GM19328 (cell line): ENCODE measurements at regions not wholly inside any gene's neighbourhood (a gene's known extent, or its start where the extent isn't known, plus 50 kb on each side); places are given as distances from the start of the nearest gene placed in this dataset.
"Not testable (repeated sequence)": the region's sequence is repeated elsewhere in the genome, so short reads cannot be mapped to it uniquely, and the experiment has no call there.

Source experiments
- ATAC-seq: cut with Tn5 transposase; IDR thresholded peaks from one replicate; pipeline ENCODE4 v1.9.1; 2021; ENCODE audit warnings: mild to moderate bottlenecking, moderate library complexity; ENCODE audit not compliant: unreplicated experiment

GRCh38 chr6:139736325-139736906, 362.0 kb upstream of the CITED2 start:
- peak; percentile 77 for ATAC-seq

- no peak for ATAC-seq
Measured at GRCh38 chr6:139732451-139732850, 358.0 kb upstream of the CITED2 start.

- ATAC-seq, result no peak
Measured at GRCh38 chr6:139730340-139730974, 356.0 kb upstream of the CITED2 start.

GRCh38 chr6:139728876-139729427, 354.5 kb upstream of the CITED2 start:
- ATAC-seq, result no peak

DNA sequence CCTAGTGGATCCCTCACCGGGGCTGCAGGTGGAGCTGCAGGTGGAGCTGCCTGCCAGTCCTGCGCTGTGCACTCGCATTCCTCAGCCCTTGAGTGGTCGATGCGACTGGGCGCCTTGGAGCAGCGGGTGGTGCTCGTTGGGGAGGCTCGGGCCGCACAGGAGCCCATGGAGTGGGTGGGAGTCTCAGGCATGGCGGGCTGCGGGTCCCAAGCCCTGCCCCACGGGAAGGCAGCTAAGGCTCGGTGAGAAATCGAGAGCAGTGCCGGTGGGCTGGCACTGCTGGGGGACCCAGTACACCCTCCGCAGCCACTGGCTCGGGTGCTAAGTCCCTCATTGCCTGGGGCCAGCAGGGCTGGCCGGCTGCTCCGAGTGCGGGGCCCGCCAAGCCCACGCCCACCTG, 351.8 kb upstream of the CITED2 start:
- ATAC-seq, result not testable (repeated sequence)

GRCh38 chr6:139722530-139722929, 348.1 kb upstream of the CITED2 start:
- no peak for ATAC-seq

DNA sequence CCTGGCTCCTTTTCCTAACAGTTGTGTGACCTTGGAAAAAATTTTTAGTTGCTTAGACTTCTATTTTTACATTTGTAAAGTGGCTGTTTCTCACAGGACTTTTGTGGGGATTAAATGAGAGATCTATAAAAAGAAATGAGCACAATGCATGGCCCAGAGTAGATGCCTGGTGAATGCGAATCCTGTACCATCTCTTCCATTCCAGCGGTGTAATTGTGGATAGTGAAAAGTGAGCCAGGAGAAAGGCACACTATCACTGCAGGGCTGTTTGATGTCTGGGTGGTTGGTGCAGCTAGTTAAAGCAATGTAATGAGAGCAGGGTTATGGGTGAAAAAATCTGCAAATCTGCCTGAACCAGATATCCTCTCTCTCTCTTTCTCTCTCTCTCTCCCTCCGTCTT, 347.5 kb upstream of the CITED2 start:
- ATAC-seq, result no peak

DNA sequence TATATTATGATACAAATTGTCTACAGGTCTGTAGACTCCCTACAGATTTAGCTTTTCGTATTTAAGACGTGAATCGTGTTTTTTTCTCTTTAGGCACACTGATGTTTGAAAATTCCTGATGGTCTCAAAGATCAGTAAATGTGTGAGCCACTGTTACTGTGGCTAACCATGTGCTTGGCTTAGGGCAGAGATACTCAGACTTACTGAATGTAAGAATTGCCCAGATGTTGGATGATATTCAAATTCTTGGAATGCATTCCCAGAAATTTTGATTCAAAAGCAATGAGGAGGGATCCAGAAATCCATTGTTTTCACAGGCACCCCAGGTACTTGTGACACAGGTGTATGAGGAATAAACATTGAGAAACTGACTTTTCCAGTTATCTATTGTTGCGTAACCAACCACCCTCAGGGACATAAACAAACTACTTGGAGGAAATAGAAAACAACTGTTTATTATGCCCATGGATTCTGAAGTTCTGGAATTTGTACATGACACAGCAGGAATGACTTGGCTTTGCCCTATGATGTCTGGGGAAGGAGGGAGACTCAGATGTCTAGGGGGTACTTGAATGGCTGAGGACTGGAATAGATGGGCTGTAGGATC, 339.6 kb upstream of the CITED2 start:
- ATAC-seq, result no peak

- no peak for ATAC-seq
Measured at GRCh38 chr6:139713424-139713823, 339.0 kb upstream of the CITED2 start.

DNA sequence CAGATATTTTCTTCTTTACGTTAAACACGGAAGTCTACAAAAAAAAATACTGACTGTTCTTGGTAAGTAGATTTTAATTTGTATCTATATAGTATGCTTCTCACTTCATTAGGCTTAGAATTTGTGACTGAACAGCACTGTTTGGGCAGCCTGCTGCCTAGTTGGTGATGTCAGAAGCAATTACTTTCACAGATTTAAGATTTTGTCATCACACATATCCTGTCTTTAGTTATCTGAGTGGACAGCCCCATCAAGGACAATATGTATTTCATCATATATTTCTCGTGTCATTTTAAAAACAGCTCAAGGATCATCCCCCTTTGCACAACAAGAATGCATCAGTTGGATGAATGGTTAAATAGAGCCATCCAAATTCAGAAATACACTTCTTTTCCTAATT, 338.4 kb upstream of the CITED2 start:
- no peak for ATAC-seq

GRCh38 chr6:139711804-139712585, 337.5 kb upstream of the CITED2 start:
- ATAC-seq, result no peak

DNA sequence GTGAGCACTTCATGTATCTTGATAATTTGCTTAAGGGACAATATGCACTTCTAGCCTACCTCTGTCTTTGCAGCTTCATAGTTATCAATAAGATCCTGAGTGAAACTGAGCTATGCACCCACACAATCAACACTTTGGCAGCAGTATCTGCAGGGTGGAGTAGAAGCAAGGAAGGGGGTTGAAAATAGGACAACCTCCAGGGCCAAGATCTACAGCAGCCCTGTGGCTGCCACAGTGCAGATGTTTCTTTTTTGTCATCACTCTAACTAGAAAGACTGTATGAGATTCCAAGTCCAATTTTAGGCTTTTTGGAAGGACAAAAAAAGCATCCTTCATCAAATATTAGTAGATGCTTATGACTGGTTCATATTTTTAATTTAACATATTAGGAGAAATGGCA, 336.1 kb upstream of the CITED2 start:
- no peak for ATAC-seq

DNA sequence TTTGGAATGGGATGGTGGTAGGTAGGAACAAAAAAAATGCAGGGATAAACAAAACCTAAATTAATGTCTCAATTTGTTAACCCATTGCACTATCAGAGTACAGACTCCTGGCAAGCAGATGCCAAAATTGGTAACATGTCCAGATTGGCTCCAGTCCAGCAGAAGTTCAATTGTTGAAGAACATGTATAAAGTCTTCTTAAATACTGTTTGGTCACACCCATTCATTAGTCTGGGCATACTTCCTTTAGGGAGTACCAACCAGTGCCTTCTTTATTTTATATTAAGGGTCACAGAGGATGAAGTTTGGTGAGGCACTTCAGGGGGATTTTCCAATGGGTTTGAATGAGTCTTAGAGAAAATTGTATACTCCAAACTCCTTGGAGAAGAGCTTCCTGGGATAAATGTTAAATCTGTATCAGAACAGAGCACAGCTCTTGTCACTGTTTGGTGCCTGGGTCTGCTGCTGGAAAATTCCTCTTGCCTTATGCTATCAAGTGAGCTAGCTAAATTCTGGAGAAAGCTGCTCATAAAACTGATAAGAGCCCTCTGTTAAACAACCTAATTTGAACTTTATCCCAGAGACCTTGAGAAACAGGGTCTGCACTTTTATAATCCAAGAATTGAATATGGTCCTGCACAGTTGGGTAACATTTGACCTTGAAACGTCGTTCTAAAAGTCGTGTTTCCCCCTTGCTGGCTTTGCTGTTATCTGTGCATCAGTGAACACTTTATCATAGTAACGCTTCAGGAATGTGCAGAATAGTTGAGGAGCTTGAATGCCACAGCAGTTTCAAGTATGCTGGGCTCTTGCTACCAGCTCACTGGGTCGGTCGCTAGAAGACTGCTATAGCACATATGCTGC, 334.1 kb upstream of the CITED2 start:
- no peak for ATAC-seq

- no peak for ATAC-seq
Measured at GRCh38 chr6:139706912-139707311, 332.5 kb upstream of the CITED2 start.

- ATAC-seq, result no peak
Measured at GRCh38 chr6:139705284-139705683, 330.8 kb upstream of the CITED2 start.

GRCh38 chr6:139703780-139704179, 329.3 kb upstream of the CITED2 start:
- no peak for ATAC-seq

GRCh38 chr6:139702706-139703105, 328.3 kb upstream of the CITED2 start:
- ATAC-seq, result no peak

DNA sequence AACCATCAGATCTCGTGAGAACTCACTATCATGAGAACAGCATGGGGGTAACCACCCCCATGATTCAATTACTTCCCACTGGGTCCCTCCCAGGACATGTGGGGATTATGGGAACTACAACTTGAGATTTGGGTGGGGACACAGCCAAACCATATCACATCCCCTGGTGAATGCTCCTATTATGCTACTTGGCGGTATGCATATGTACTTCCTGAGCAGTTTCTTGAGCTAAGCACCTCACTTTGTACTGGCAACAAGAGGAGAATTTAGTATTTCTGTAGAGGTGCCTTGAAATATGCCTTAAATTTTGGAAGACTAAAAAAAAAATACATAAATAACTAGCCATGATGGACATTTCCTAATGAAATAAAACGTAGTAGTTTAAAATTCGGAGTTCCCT, 327.2 kb upstream of the CITED2 start:
- no peak for ATAC-seq

DNA sequence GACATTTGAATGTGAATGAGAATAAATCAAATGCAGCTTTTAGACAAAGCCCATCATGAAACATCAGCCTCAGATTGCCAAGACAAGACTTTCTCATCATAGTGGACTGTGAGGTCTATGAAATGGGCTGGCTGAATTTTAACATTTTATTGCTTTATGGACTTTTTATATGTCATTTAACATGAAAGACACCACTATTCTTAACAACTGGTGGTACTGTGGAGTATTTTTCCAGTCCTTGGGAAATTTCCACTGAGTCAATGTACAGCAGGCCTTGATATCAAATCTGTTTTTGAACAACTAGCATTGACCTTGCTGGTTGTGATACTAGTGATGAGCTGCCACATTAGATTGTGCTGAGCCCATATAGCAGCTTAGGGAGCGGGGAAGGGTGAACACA, 326.6 kb upstream of the CITED2 start:
- no peak for ATAC-seq

DNA sequence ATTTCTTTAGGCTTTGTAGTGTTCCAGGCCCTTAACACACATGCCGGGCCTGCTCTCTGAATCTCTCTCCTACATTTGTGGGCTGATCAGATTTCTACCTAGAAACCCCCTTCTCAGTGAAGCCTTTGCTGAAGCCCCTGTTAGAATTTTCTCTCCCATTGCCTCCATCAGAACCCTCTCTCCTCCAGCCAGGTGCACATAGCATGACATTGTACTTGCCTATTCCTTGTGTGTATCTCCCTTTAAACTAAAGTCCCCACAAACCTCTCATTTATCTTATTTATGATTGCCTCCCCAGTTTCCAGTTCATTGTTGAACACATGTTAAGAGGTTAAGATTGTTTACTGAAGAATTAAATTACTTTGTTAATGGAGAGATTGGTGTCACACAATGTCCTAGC, 325.5 kb upstream of the CITED2 start:
- no peak for ATAC-seq

- no peak for ATAC-seq
Measured at GRCh38 chr6:139699335-139699734, 324.9 kb upstream of the CITED2 start.
